Mucosa of descending colon (tissue), 3 donors: ENCODE measurements at regions not wholly inside any gene's neighbourhood (a gene's known extent, or its start where the extent isn't known, plus 50 kb on each side); places are given as distances from the start of the nearest gene placed in this dataset.

ENCODE experiments used
- ATAC-seq: fragments of 200-7000 bp; cut with Tn5 transposase; one replicate; pipeline ENCODE4 v1.9.1; 2020; ENCODE audit warnings: mild to moderate bottlenecking, moderate library complexity
- DNase-seq, 3 donors: peaks; one replicate each; pipeline ENCODE4 v3.0.0-alpha.2; 2020
- H3K36me3 ChIP-seq: fragments of 200-600 bp; one replicate; pipeline ENCODE4 v1.8.0; 2021; ENCODE audit warnings: low read depth, mild to moderate bottlenecking
- H3K4me1 ChIP-seq: fragments of 200-600 bp; one replicate; pipeline ENCODE4 v1.8.0; 2021; ENCODE audit warnings: low read depth, mild to moderate bottlenecking
- H3K4me3 ChIP-seq: fragments of 200-600 bp; one replicate; pipeline ENCODE4 v1.8.0; 2021; ENCODE audit warnings: mild to moderate bottlenecking
- H3K9me3 ChIP-seq: fragments of 200-600 bp; one replicate; pipeline ENCODE4 v1.8.0; 2021; ENCODE audit warnings: mild to moderate bottlenecking
- intact Hi-C, 2 donors: fragments of 100-400 bp; cut with DNase I in 1 of 2; cut with micrococcal nuclease in 1 of 2; formaldehyde crosslinking; loops; one replicate each; pipeline versions ENCODE4 v1.11.0 to v1.11.1; 2022; cut with DNase I, micrococcal nuclease
- TF ChIP-seq, protein P1 (sequence below): fragments of 200-600 bp; IDR thresholded peaks from one replicate; pipeline ENCODE4 v1.8.0; 2022; ENCODE audit warnings: antibody characterized with exemption, mild to moderate bottlenecking
- donor health status: DM: no; HTN: no; CAD: no; lungs with moderate emphysema.
- donor health status: DM: no; HTN: no; CAD: no.
- donor health status: DM: no; HTN: yes; CAD: no.

GRCh38 chr5:175383350-175383749, 60.6 kb downstream of the DRD1 start:
- H3K9me3 ChIP-seq = no peaks in the 10 kb centered on the region
- H3K4me1 ChIP-seq = no peaks in the 10 kb centered on the region
- intact Hi-C loops = no loop called here
- DNase-seq = peak in 1 of 3 donors; percentile 10
- no peaks in the 10 kb centered on the region for H3K36me3 ChIP-seq
- ATAC-seq = peak; percentile 60
- no peak overlapping the region for H3K4me3 ChIP-seq
- TF ChIP-seq, protein P1, sequence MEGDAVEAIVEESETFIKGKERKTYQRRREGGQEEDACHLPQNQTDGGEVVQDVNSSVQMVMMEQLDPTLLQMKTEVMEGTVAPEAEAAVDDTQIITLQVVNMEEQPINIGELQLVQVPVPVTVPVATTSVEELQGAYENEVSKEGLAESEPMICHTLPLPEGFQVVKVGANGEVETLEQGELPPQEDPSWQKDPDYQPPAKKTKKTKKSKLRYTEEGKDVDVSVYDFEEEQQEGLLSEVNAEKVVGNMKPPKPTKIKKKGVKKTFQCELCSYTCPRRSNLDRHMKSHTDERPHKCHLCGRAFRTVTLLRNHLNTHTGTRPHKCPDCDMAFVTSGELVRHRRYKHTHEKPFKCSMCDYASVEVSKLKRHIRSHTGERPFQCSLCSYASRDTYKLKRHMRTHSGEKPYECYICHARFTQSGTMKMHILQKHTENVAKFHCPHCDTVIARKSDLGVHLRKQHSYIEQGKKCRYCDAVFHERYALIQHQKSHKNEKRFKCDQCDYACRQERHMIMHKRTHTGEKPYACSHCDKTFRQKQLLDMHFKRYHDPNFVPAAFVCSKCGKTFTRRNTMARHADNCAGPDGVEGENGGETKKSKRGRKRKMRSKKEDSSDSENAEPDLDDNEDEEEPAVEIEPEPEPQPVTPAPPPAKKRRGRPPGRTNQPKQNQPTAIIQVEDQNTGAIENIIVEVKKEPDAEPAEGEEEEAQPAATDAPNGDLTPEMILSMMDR = no peak

DNA sequence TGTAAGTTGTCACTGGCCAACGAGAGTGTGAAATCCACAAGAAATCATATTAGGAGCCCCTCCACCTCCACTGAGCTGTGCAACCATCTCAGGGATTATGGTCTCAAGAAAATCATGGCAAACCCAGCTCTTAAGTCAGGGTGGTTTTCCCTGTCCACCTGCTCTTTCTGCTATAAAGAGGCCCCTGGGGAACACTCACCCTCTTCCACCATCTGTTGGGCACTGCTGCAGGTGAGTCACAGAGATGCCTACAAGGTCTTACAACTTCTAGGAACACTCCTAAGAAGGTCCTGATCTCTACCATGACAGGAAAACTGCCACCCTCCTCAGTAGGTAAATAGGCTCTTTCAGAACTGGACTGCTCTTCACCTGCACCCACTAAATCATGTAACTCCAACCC, 61.8 kb downstream of the DRD1 start:
- no peaks in the 10 kb centered on the region for H3K36me3 ChIP-seq
- DNase-seq (no peak), ATAC-seq (peak; percentile 34)
- no peaks in the 10 kb centered on the region for H3K9me3 ChIP-seq
- no peak overlapping the region for H3K4me3 ChIP-seq
- TF ChIP-seq, protein P1 = no peak
- intact Hi-C loops = no loop called here
- peaks cover 7% of the 10 kb centered on the region for H3K4me1 ChIP-seq

GRCh38 chr5:175381130-175381529, 62.9 kb downstream of the DRD1 start:
- ATAC-seq (no peak), DNase-seq (no peak)
- intact Hi-C loops = no loop called here
- Histone ChIP-seq H3K4me3 (no peak overlapping the region), H3K9me3 (no peaks in the 10 kb centered on the region), H3K4me1 (peaks cover 7% of the 10 kb centered on the region), H3K36me3 (no peaks in the 10 kb centered on the region)
- TF ChIP-seq, protein P1 = no peak

- no peak for DNase-seq
- ATAC-seq = no peak
- no peak overlapping the region for H3K4me3 ChIP-seq
- TF ChIP-seq, protein P1 = no peak
- intact Hi-C loops = no loop called here
- no peaks in the 10 kb centered on the region for H3K9me3 ChIP-seq
- H3K36me3 ChIP-seq = no peaks in the 10 kb centered on the region
- H3K4me1 ChIP-seq = peaks cover 7% of the 10 kb centered on the region
These were observed 63.3 kb downstream of the DRD1 start for GRCh38 chr5:175380701-175381100.

DNA sequence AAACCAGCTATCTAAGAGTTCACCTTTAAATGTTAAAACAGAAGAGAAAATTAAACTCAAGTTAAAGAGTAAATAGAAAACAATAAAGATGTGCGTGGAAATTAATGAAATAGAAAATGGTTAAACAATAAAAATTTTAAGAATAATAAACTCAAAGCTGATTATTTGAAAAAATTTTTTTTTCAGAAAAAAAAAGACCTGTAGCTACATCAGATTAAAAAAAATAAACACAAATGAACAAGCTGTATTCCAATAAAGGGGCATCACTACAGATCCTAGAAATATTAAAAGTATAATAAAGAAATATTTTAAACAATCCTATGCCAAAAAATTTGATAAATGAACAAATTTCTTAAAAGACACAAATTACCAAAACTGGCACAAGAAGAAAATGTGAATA, 64.1 kb downstream of the DRD1 start:
- TF ChIP-seq, protein P1 = no peak
- no peak for DNase-seq
- Histone ChIP-seq H3K36me3 (no peaks in the 10 kb centered on the region), H3K9me3 (no peaks in the 10 kb centered on the region), H3K4me1 (peaks cover 7% of the 10 kb centered on the region), H3K4me3 (no peak overlapping the region)
- intact Hi-C loops = no loop called here
- no peak for ATAC-seq

- ATAC-seq (peak; percentile 91), DNase-seq (peak in 1 of 3 donors; percentile 30)
- no peaks in the 10 kb centered on the region for H3K36me3 ChIP-seq
- intact Hi-C loops = no loop called here
- H3K4me3 ChIP-seq = no peak overlapping the region
- H3K9me3 ChIP-seq = no peaks in the 10 kb centered on the region
- peaks cover 7% of the 10 kb centered on the region for H3K4me1 ChIP-seq
- TF ChIP-seq, protein P1 = no peak
These were observed 65.4 kb downstream of the DRD1 start for GRCh38 chr5:175378444-175379028.
